HEK293 (cell line): ENCODE measurements at regions not wholly inside any gene's neighbourhood (a gene's known extent, or its start where the extent isn't known, plus 50 kb on each side); places are given as distances from the start of the nearest gene placed in this dataset.

Source experiments
- CTCF ChIA-PET: fragments of 350-600 bp; formaldehyde crosslinking; extraction: SDS; loops from one replicate; lab custom pipeline; 2021; ENCODE audit warnings: antibody characterized with exemption; lab: Yijun Ruan, JAX
- POLR2A ChIA-PET: fragments of 300-600 bp; formaldehyde crosslinking; extraction: SDS; loops from one replicate; lab custom pipeline; 2020; ENCODE audit warnings: antibody characterized with exemption, inconsistent platforms; lab: Yijun Ruan, JAX
- H3K27ac ChIP-seq: fragments of 200-500 bp; sonication (Bioruptor generic); 2 replicates; pipeline ENCODE4 v1.5.1; 2014; ENCODE audit warnings: low read depth, low read length, control low read depth, inconsistent platforms; ENCODE audit errors: extremely low read depth
- H3K36me3 ChIP-seq, 2 experiments: fragments of 200-500 bp in 1 of 2; sonication (Bioruptor generic) in 1 of 2; 1 replicate in 1 of 2; 2 replicates in 1 of 2; pipeline ENCODE4 v1.5.1; 2014 to 2017; ENCODE audit warnings: inconsistent platforms in 2 of 2, low read length in 2 of 2; ENCODE audit not compliant: control insufficient read depth in 2 of 2, insufficient read depth in 1 of 2
- H3K4me1 ChIP-seq: fragments of 200-500 bp; sonication (Bioruptor generic); 2 replicates; pipeline ENCODE4 v1.5.1; 2014; ENCODE audit warnings: mild to moderate bottlenecking, low read length, inconsistent platforms; ENCODE audit not compliant: control insufficient read depth, insufficient read depth
- H3K4me3 ChIP-seq: 2 replicates; pipeline ENCODE4 v1.5.1; 2011; ENCODE audit warnings: low read depth, mild to moderate bottlenecking, control low read depth, low read length, moderate library complexity
- H3K9me3 ChIP-seq: fragments of 200-500 bp; sonication (Bioruptor generic); 2 replicates; pipeline ENCODE4 v1.5.1; 2014; ENCODE audit warnings: low read depth, low read length, inconsistent platforms; ENCODE audit not compliant: control insufficient read depth, insufficient read depth
- BCL11B ChIP-seq: fragments of 450-650 bp; formaldehyde crosslinking; IDR thresholded peaks from 2 replicates; pipeline ENCODE4 v1.5.1; 2016; ENCODE audit warnings: low read depth, missing biosample characterization, missing genetic modification characterization
- GLI2 ChIP-seq: fragments of 450-650 bp; formaldehyde crosslinking; IDR thresholded peaks from 2 replicates; pipeline ENCODE4; 2017; ENCODE audit warnings: missing biosample characterization, missing genetic modification characterization, low read depth, borderline replicate concordance
- SALL2 ChIP-seq: fragments of 450-650 bp; formaldehyde crosslinking; IDR thresholded peaks from 2 replicates; pipeline ENCODE4 v1.5.0; 2017; ENCODE audit warnings: missing biosample characterization, mild to moderate bottlenecking, missing genetic modification characterization, borderline replicate concordance
- SCRT2 ChIP-seq: fragments of 450-650 bp; formaldehyde crosslinking; IDR thresholded peaks from 2 replicates; pipeline ENCODE4 v1.5.1; 2016; ENCODE audit warnings: missing biosample characterization, missing genetic modification characterization
- YY2 ChIP-seq: fragments of 450-650 bp; formaldehyde crosslinking; IDR thresholded peaks from 2 replicates; pipeline ENCODE4 v1.5.1; 2016; ENCODE audit warnings: missing biosample characterization, missing genetic modification characterization
- ZNF10 ChIP-seq: fragments of 450-650 bp; formaldehyde crosslinking; IDR thresholded peaks from 2 replicates; pipeline ENCODE4 v1.5.1; 2017; ENCODE audit warnings: missing biosample characterization, missing genetic modification characterization
- ZNF133 ChIP-seq: fragments of 450-650 bp; formaldehyde crosslinking; IDR thresholded peaks from 2 replicates; pipeline ENCODE4 v1.5.1; 2016; ENCODE audit warnings: missing biosample characterization, missing genetic modification characterization
- ZNF184 ChIP-seq: fragments of 450-650 bp; IDR thresholded peaks from 2 replicates; pipeline ENCODE4 v1.5.1; 2018; ENCODE audit warnings: missing biosample characterization, mild to moderate bottlenecking, missing genetic modification characterization
- ZNF292 ChIP-seq: fragments of 450-650 bp; formaldehyde crosslinking; IDR thresholded peaks from 2 replicates; pipeline ENCODE4 v1.5.1; 2016; ENCODE audit warnings: low read depth, missing biosample characterization, missing genetic modification characterization, borderline replicate concordance
- ZNF423 ChIP-seq: fragments of 450-650 bp; formaldehyde crosslinking; IDR thresholded peaks from 2 replicates; pipeline ENCODE4 v1.5.1; 2016; ENCODE audit warnings: missing biosample characterization, missing genetic modification characterization
- ZNF529 ChIP-seq: fragments of 450-650 bp; formaldehyde crosslinking; IDR thresholded peaks from 2 replicates; pipeline ENCODE4 v1.5.1; 2017; ENCODE audit warnings: missing genetic modification characterization, missing biosample characterization; ENCODE audit not compliant: insufficient replicate concordance
- ZNF658 ChIP-seq: fragments of 450-650 bp; formaldehyde crosslinking; IDR thresholded peaks from 2 replicates; pipeline ENCODE4; 2016; ENCODE audit warnings: missing biosample characterization, missing genetic modification characterization
- TF ChIP-seq, protein P1 (sequence below): fragments of 450-650 bp; formaldehyde crosslinking; IDR thresholded peaks from 2 replicates; pipeline ENCODE4 v1.5.1; 2017; ENCODE audit warnings: missing biosample characterization, missing genetic modification characterization
- TF ChIP-seq, protein P2 (sequence below): fragments of 450-650 bp; formaldehyde crosslinking; IDR thresholded peaks from 2 replicates; pipeline ENCODE4 v1.5.1; 2016; ENCODE audit warnings: missing biosample characterization, missing genetic modification characterization
- TF ChIP-seq, protein P3 (sequence below): fragments of 450-650 bp; formaldehyde crosslinking; IDR thresholded peaks from 2 replicates; pipeline ENCODE4 v1.5.1; 2016; ENCODE audit warnings: missing biosample characterization, missing genetic modification characterization, low read depth
- TF ChIP-seq, protein P4 (sequence below): sonication (generic); formaldehyde crosslinking; IDR thresholded peaks from 2 replicates; pipeline ENCODE4 v1.8.1; 2022; ENCODE audit warnings: mild to moderate bottlenecking, moderate library complexity, missing genetic modification reagents
- TF ChIP-seq, protein P5 (sequence below): fragments of 450-650 bp; formaldehyde crosslinking; IDR thresholded peaks from 2 replicates; pipeline ENCODE4 v1.5.1; 2017; ENCODE audit warnings: missing biosample characterization, missing genetic modification characterization
- TF ChIP-seq, protein P6 (sequence below): fragments of 450-650 bp; formaldehyde crosslinking; IDR thresholded peaks from 2 replicates; pipeline ENCODE4 v1.5.1; 2017; ENCODE audit warnings: missing biosample characterization, missing genetic modification characterization
- TF ChIP-seq, protein P7 (sequence below): fragments of 450-650 bp; formaldehyde crosslinking; IDR thresholded peaks from 2 replicates; pipeline ENCODE4 v1.5.1; 2016; ENCODE audit warnings: missing biosample characterization, missing genetic modification characterization
- TF ChIP-seq, protein P8 (sequence below): fragments of 450-650 bp; formaldehyde crosslinking; IDR thresholded peaks from 2 replicates; pipeline ENCODE4 v1.5.1; 2016; ENCODE audit warnings: missing biosample characterization, missing genetic modification characterization

DNA sequence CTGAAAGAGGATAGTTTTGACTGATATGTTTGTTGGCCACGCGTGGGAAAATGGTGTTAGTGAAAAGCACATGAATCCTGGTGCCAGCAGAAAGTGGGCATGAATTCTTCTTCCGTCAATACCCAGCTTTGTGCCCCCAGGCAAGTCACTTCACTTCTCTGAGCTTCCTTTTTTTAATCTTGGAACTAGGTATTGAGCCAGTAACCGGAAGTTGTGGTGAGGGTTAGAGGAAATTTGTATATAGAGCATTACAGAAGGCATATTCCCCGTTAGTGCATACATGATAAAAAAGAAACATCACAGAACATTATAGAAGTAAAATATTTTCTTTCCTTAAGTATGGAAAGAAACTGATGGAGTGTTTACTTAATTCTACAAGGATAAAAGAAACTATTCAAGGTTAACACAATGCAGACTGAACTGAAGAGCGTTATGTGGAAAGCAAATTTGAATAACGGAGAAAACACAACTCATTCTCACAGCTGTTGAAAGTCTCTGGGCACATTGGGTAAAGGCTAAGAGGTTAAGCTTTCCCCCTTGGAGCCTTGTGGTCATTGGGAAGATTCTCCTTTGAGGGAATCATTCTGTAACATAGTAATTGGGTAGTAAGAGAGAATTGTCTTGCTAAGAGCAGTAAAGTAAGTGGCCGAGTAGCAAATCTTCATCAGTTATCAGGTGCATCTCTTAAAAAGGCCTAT, 223.1 kb downstream of the BCAS1 start (continued):
- no peak for TF ChIP-seq BCL11B (tag by site-specific recombination)
- TF ChIP-seq, protein P1, sequence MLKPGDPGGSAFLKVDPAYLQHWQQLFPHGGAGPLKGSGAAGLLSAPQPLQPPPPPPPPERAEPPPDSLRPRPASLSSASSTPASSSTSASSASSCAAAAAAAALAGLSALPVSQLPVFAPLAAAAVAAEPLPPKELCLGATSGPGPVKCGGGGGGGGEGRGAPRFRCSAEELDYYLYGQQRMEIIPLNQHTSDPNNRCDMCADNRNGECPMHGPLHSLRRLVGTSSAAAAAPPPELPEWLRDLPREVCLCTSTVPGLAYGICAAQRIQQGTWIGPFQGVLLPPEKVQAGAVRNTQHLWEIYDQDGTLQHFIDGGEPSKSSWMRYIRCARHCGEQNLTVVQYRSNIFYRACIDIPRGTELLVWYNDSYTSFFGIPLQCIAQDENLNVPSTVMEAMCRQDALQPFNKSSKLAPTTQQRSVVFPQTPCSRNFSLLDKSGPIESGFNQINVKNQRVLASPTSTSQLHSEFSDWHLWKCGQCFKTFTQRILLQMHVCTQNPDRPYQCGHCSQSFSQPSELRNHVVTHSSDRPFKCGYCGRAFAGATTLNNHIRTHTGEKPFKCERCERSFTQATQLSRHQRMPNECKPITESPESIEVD, result no peak
- TF ChIP-seq ZNF423, result no peak
- TF ChIP-seq, protein P2, sequence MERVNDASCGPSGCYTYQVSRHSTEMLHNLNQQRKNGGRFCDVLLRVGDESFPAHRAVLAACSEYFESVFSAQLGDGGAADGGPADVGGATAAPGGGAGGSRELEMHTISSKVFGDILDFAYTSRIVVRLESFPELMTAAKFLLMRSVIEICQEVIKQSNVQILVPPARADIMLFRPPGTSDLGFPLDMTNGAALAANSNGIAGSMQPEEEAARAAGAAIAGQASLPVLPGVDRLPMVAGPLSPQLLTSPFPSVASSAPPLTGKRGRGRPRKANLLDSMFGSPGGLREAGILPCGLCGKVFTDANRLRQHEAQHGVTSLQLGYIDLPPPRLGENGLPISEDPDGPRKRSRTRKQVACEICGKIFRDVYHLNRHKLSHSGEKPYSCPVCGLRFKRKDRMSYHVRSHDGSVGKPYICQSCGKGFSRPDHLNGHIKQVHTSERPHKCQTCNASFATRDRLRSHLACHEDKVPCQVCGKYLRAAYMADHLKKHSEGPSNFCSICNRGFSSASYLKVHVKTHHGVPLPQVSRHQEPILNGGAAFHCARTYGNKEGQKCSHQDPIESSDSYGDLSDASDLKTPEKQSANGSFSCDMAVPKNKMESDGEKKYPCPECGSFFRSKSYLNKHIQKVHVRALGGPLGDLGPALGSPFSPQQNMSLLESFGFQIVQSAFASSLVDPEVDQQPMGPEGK (tag by site-specific recombination), result no peak
- TF ChIP-seq, protein P3, sequence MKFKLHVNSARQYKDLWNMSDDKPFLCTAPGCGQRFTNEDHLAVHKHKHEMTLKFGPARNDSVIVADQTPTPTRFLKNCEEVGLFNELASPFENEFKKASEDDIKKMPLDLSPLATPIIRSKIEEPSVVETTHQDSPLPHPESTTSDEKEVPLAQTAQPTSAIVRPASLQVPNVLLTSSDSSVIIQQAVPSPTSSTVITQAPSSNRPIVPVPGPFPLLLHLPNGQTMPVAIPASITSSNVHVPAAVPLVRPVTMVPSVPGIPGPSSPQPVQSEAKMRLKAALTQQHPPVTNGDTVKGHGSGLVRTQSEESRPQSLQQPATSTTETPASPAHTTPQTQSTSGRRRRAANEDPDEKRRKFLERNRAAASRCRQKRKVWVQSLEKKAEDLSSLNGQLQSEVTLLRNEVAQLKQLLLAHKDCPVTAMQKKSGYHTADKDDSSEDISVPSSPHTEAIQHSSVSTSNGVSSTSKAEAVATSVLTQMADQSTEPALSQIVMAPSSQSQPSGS (tag by site-specific recombination), result no peak

DNA sequence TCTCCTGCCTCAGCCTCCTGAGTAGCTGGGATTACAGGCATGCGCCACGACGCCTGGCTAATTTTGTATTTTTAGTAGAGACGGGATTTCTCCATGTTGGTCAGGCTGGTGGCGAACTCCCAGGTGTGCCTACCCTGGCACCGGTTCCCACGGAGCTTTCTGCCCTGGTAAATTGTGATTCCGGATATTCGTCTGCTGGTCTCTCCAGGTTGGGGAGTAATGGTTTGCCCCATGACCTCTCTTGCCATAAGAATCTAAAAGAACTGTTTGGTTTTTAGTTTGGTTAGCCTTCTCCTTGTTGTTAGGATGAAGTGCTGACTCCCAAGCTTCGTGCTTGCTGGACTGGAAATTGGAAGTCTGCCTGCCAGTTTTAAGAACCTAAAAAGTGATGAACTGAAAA, 223.8 kb downstream of the BCAS1 start:
- Histone ChIP-seq H3K9me3 (no peaks in the 10 kb centered on the region), H3K4me1 (no peaks in the 10 kb centered on the region), H3K27ac (no peak overlapping the region), H3K36me3 (no peaks in the 10 kb centered on the region), H3K4me3 (no peak overlapping the region)
- ChIA-PET CTCF (no interaction called here), POLR2A (no interaction called here)
- TF ChIP-seq, protein P4, sequence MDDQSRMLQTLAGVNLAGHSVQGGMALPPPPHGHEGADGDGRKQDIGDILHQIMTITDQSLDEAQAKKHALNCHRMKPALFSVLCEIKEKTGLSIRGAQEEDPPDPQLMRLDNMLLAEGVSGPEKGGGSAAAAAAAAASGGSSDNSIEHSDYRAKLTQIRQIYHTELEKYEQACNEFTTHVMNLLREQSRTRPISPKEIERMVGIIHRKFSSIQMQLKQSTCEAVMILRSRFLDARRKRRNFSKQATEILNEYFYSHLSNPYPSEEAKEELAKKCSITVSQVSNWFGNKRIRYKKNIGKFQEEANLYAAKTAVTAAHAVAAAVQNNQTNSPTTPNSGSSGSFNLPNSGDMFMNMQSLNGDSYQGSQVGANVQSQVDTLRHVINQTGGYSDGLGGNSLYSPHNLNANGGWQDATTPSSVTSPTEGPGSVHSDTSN (CRISPR knock-in tag), result no peak
- no peak for TF ChIP-seq ZNF292 (tag by site-specific recombination)
- TF ChIP-seq ZNF529 (tag by site-specific recombination), result no peak
- no peak for TF ChIP-seq ZNF133 (tag by site-specific recombination)
- no peak for TF ChIP-seq ZNF658 (tag by site-specific recombination)
- TF ChIP-seq, protein P5, sequence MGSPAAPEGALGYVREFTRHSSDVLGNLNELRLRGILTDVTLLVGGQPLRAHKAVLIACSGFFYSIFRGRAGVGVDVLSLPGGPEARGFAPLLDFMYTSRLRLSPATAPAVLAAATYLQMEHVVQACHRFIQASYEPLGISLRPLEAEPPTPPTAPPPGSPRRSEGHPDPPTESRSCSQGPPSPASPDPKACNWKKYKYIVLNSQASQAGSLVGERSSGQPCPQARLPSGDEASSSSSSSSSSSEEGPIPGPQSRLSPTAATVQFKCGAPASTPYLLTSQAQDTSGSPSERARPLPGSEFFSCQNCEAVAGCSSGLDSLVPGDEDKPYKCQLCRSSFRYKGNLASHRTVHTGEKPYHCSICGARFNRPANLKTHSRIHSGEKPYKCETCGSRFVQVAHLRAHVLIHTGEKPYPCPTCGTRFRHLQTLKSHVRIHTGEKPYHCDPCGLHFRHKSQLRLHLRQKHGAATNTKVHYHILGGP (tag by site-specific recombination), result no peak
- no peak for TF ChIP-seq ZNF10
- TF ChIP-seq ZNF184 (tag by site-specific recombination), result no peak
- TF ChIP-seq SCRT2, result no peak
- no peak for TF ChIP-seq SALL2 (tag by site-specific recombination)

DNA sequence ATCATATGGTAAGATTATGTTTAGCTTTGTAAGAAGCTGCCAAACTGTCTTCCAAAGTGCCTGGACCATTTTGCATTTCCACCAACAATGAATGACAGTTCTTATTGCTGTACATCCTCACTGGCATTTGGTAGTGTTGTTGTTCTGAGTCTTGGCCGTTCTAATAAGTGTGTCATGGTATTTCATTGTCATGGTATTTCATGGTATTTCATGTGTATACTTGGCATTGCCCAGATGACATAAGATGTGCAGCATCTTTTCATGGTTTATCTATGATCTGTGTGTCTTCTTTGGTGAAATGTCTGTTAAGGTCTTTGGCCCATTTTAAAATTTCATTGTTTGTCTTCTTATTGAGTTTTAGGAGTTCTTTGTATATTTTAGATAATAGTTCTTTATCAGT, 224.4 kb downstream of the BCAS1 start:
- no peaks in the 10 kb centered on the region for H3K9me3 ChIP-seq
- H3K4me1 ChIP-seq, result no peaks in the 10 kb centered on the region
- POLR2A ChIA-PET, result no interaction called here
- CTCF ChIA-PET, result no interaction called here
- H3K4me3 ChIP-seq, result no peak overlapping the region
- TF ChIP-seq, protein P6, sequence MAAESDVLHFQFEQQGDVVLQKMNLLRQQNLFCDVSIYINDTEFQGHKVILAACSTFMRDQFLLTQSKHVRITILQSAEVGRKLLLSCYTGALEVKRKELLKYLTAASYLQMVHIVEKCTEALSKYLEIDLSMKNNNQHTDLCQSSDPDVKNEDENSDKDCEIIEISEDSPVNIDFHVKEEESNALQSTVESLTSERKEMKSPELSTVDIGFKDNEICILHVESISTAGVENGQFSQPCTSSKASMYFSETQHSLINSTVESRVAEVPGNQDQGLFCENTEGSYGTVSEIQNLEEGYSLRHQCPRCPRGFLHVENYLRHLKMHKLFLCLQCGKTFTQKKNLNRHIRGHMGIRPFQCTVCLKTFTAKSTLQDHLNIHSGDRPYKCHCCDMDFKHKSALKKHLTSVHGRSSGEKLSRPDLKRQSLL (tag by site-specific recombination), result no peak
- TF ChIP-seq, protein P7, sequence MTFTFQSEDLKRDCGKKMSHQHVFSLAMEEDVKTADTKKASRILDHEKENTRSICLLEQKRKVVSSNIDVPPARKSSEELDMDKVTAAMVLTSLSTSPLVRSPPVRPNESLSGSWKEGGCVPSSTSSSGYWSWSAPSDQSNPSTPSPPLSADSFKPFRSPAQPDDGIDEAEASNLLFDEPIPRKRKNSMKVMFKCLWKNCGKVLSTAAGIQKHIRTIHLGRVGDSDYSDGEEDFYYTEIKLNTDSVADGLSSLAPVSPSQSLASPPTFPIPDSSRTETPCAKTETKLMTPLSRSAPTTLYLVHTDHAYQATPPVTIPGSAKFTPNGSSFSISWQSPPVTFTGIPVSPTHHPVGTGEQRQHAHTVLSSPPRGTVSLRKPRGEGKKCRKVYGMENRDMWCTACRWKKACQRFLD (tag by site-specific recombination), result no peak
- TF ChIP-seq, protein P8, sequence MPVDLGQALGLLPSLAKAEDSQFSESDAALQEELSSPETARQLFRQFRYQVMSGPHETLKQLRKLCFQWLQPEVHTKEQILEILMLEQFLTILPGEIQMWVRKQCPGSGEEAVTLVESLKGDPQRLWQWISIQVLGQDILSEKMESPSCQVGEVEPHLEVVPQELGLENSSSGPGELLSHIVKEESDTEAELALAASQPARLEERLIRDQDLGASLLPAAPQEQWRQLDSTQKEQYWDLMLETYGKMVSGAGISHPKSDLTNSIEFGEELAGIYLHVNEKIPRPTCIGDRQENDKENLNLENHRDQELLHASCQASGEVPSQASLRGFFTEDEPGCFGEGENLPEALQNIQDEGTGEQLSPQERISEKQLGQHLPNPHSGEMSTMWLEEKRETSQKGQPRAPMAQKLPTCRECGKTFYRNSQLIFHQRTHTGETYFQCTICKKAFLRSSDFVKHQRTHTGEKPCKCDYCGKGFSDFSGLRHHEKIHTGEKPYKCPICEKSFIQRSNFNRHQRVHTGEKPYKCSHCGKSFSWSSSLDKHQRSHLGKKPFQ (tag by site-specific recombination), result no peak
- no peak for TF ChIP-seq YY2 (tag by site-specific recombination)
- TF ChIP-seq GLI2 (tag by site-specific recombination), result no peak
- TF ChIP-seq, all 188 proteins: peak for 0
- Histone ChIP-seq H3K27ac (no peak overlapping the region), H3K36me3 (no peaks in the 10 kb centered on the region)
